NCI-H1436 (cell line): ENCODE measurements at regions not wholly inside any gene's neighbourhood (a gene's known extent, or its start where the extent isn't known, plus 50 kb on each side); places are given as distances from the start of the nearest gene placed in this dataset.

ENCODE experiments used
- DNase-seq: peaks from one replicate; lab custom pipeline; 2025; lab: John Stamatoyannopoulos, UW

- DNase-seq, result no peak
Measured at GRCh38 chr3:83302091-83302490, 1540.6 kb upstream of the GBE1 start.

- no peak for DNase-seq
Measured at GRCh38 chr3:83317605-83318004, 1556.2 kb upstream of the GBE1 start.

DNA sequence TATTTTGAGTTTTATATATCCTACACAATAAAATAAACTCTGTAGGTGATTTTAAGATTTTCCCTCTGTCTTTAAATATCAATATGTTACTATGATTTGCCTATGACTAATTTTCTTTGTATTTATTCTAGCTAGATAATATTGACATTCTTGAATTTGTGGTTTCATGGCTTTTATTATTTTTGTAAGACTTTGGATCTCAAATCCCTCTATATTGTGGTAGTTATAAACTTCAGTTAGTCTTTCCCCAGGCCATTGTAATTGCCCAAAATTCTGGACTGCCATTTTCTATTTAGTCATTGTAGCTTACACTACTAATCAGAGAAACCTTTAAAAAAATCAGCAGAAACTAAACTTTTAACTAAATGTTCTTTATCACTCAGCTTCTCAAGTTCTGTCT lies 1559.3 kb upstream of the GBE1 start:
- DNase-seq, result no peak

- DNase-seq, result no peak
Measured at GRCh38 chr3:83321457-83321856, 1560.0 kb upstream of the GBE1 start.

DNA sequence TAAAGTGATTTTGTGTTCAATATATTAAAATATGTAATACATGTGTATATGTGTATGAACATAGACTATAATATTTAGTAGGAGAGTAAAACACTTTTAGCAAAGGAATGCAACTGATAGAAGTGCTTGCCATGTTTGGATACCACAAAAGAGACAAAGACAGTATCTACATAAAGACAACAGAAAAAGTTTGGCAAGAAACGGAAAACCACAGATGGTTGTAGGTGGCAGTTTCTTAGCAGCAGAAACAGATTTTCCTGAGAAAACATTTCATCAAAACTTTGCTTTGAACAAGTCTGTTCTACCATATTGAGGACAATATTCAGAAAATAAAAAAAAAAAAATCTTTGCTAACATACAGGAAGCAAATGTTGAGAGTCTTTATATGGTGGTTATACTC lies 1560.4 kb upstream of the GBE1 start:
- DNase-seq, result no peak

GRCh38 chr3:83354205-83354604 lies 1592.8 kb upstream of the GBE1 start:
- no peak for DNase-seq

DNA sequence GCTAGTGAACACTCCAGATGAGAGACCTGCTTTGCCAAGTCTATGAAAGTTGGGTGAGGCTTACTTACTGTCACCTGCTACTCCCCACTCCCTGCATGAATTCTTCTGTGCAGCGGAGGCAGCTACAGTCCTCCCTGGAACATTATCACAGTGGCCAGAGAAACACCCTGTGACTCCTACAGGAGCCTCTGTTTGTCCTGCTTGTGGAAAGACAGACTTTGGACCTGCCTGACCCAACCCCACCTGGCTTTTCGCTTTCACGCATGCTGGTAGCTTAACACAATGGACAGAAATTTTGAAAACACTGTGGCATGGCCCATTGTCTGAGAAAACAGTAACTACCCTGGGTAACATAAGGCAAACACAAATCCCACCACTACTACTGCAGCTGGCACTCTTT lies 1565.5 kb upstream of the CADM2 start:
- DNase-seq, result no peak

- no peak for DNase-seq
Measured at GRCh38 chr3:83403927-83404326, 1554.9 kb upstream of the CADM2 start.

GRCh38 chr3:83426300-83426699 lies 1532.5 kb upstream of the CADM2 start:
- DNase-seq, result no peak

GRCh38 chr3:83434880-83435587 lies 1523.8 kb upstream of the CADM2 start:
- no peak for DNase-seq

GRCh38 chr3:83438188-83438587 lies 1520.6 kb upstream of the CADM2 start:
- no peak for DNase-seq

DNA sequence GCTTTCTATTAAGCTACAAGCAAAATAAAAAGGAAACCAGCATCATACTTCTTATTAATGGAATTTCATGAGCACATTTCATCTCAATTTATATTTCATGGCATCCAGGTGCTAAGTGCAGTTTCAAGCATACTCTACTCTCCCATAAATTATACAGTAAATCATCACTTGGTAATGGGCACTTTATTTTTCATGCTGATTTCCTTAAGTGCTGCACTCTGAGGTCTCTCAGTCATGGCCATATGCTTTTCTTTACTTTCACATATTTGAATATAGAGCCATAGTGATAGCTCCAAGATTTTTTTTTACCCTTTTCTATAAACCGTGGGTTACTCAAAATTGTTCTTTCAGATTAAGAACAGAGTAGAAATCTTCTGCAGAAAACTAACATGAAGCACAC lies 1505.7 kb upstream of the CADM2 start:
- peak; percentile 16 for DNase-seq

GRCh38 chr3:83454353-83454752 lies 1504.4 kb upstream of the CADM2 start:
- no peak for DNase-seq

GRCh38 chr3:83457551-83457950 lies 1501.2 kb upstream of the CADM2 start:
- no peak for DNase-seq

- DNase-seq, result no peak
Measured at GRCh38 chr3:83460052-83460451, 1498.7 kb upstream of the CADM2 start.

DNA sequence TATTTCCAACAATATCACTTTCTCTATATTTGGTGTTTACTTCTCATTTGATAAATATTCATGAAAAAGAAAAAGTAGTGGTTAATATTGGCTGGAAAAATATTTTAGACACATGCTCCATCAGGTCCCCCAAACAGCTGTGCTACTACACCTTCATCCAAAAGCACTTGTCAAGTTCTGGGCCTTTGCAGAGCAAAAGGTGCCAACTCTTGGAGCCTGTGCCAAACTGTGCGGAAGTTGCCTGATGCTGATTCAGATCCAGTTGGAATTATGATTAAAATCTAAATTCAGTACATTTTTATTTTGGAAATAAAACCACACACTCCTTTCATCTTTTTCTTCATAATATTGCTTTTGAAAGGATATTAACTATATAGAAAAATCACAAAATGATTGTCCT lies 1497.4 kb upstream of the CADM2 start:
- no peak for DNase-seq

DNA sequence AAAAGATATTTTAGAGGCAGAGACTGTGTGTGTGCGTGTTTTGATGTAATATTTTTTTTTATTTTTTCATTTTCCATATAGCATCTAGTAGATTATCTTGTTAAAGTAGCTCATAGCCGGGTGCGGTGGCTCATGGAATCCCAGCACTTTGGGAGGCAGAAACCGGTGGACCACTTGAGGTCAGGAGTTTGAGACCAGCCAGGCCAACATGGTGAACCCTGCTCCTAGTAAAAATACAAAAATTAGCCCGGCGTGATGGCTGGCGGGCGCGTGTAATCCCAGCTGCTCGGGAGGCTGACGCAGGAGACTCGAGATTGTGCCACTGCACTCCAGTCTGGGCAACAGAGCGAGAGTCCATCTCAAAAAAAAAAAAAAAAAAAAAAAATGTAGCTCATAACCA lies 1481.2 kb upstream of the CADM2 start:
- DNase-seq, result no peak

DNA sequence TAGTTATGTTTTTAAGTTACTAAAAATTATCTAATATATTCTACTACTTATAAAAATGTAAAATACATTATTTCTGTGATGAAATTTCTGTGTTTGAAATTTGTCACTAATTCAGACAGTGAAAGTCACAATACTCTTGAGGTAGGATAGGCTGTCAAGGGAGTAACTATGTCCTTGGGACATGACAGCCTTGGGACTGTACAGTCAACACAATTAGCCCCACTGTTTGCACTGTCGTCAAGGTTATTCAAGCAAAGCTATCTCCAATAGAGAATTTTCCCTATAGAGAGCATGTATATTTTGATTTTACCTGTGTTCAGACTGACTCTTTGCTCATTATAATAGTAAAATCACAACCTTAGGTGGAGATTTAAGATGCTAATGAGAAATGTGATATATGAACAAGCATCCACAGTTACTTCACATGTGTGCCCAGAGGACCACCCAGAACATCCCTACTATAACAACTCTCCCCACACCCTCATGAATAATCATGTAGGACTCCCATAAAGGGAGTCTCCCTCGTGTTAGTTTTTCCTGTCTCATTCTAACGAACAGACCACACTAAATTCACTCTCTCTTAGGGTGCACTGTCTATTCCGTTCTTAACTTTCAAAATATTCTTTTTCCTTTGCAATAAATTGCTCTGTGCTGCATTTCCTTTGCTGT lies 1476.3 kb upstream of the CADM2 start:
- DNase-seq, result no peak

GRCh38 chr3:83496462-83496861 lies 1462.3 kb upstream of the CADM2 start:
- no peak for DNase-seq

DNA sequence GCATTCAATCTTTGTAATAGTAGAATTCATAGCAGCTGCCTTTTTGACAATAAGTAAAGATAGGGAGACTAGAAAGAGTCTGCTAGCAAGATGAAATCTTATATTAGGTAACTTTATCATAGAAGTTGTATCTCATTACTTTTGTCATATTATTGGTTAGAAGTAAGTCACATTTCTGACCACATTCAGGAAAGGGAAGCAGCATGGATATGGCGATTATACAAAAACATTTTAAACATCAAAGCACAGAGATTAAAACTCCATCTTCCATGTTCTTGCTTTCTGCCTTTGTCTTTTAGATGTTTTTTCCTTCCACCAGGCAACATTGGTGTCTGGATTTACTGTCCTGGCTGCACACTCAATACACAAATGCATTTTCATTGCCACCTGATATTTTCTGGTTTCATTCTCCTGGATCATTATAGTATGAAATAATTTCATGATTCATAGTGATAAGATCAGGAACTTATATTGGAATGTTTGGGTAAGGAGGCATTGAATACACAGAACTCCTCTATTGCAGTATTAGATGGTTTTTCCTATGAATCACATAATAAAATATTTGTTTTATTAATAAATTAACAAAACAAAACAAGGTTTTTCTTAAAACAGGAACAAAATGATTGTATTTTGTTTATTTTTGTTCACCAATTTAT lies 1460.3 kb upstream of the CADM2 start:
- DNase-seq, result no peak

- no peak for DNase-seq
Measured at GRCh38 chr3:83500422-83500821, 1458.4 kb upstream of the CADM2 start.

- no peak for DNase-seq
Measured at GRCh38 chr3:83500931-83501330, 1457.9 kb upstream of the CADM2 start.

DNA sequence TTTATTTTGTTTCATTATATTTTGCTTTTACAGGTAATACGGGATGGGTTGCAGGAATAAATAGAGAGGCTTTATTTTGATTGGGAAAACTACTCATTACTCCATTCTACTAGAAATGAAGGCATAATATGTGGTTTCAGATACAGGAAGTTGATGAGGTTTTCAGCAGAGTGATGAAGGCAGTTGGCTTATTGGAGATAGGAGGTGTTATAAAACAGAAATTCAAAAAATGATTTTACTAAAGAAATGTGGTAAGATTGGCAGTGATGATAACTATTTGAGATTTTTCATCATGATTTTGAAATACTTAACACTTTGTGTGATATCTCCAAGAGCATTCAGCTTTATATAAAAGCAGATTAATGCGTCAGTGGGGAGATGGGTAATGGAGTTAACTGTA lies 1445.7 kb upstream of the CADM2 start:
- no peak for DNase-seq
